Progenitor cell of endocrine pancreas (in vitro differentiated cells): ENCODE measurements at regions not wholly inside any gene's neighbourhood (a gene's known extent, or its start where the extent isn't known, plus 50 kb on each side); places are given as distances from the start of the nearest gene placed in this dataset.
A peak's percentile ranks its signal among the peaks of the same experiment; 100 is the strongest.

Experiments
- DNase-seq: peaks from one replicate; pipeline ENCODE4 v3.0.0; 2021; ENCODE audit warnings: low spot score; ENCODE audit not compliant: unreplicated experiment
- H3K27ac Mint-ChIP-seq: 2 replicates; pipeline ENCODE4 v1.8.0; 2021; ENCODE audit warnings: mild to moderate bottlenecking, moderate library complexity, mixed read lengths
- H3K27me3 Mint-ChIP-seq: 2 replicates; pipeline ENCODE4 v1.8.0; 2021; ENCODE audit warnings: mixed read lengths
- H3K36me3 Mint-ChIP-seq: 2 replicates; pipeline ENCODE4 v1.8.0; 2022; ENCODE audit warnings: mixed read lengths; ENCODE audit not compliant: insufficient read depth
- H3K4me1 Mint-ChIP-seq: 2 replicates; pipeline ENCODE4 v1.8.0; 2021; ENCODE audit warnings: low read depth, mixed read lengths
- H3K4me3 Mint-ChIP-seq: 2 replicates; pipeline ENCODE4 v1.8.0; 2021; ENCODE audit warnings: low read depth, mild to moderate bottlenecking, moderate library complexity, mixed read lengths
- H3K9me3 Mint-ChIP-seq: 2 replicates; pipeline ENCODE4 v1.8.0; 2021; ENCODE audit warnings: low read depth, mixed read lengths
- TF ChIP-seq, protein P1 (sequence below): fragments of 200-600 bp; sonication (generic); IDR thresholded peaks from one replicate; pipeline ENCODE4 v1.5.0; 2021; ENCODE audit warnings: antibody characterized with exemption, mild to moderate bottlenecking; ENCODE audit not compliant: unreplicated experiment

DNA sequence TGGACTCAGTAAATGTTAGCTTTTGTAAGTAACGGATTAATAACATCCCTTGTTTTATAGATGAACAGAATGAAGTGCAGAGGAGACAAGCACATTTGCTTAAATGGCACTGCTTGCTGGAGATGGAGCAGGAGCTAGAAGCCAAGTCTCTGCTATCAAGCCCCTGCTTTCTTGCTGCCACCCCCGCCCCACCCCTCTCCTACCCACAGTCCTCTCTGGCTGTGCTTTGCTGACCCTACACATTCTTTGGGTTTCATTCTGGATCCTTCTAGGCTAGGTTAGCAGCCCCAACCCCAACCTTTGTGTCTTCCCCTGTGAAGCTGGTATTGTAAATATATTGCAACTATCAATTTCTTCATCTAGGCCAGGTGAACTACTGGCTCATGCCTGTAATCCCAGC lies 77.5 kb upstream of the CAPZB start:
- no peak overlapping the region for H3K27ac Mint-ChIP-seq
- H3K36me3 Mint-ChIP-seq = no peaks in the 10 kb centered on the region
- peaks cover 16% of the 10 kb centered on the region for H3K27me3 Mint-ChIP-seq
- no peak for DNase-seq
- TF ChIP-seq, protein P1, sequence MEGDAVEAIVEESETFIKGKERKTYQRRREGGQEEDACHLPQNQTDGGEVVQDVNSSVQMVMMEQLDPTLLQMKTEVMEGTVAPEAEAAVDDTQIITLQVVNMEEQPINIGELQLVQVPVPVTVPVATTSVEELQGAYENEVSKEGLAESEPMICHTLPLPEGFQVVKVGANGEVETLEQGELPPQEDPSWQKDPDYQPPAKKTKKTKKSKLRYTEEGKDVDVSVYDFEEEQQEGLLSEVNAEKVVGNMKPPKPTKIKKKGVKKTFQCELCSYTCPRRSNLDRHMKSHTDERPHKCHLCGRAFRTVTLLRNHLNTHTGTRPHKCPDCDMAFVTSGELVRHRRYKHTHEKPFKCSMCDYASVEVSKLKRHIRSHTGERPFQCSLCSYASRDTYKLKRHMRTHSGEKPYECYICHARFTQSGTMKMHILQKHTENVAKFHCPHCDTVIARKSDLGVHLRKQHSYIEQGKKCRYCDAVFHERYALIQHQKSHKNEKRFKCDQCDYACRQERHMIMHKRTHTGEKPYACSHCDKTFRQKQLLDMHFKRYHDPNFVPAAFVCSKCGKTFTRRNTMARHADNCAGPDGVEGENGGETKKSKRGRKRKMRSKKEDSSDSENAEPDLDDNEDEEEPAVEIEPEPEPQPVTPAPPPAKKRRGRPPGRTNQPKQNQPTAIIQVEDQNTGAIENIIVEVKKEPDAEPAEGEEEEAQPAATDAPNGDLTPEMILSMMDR = no peak
- no peak overlapping the region for H3K4me3 Mint-ChIP-seq
- no peaks in the 10 kb centered on the region for H3K9me3 Mint-ChIP-seq
- H3K4me1 Mint-ChIP-seq = no peaks in the 10 kb centered on the region

GRCh38 chr1:19560480-19560879 lies 75.1 kb upstream of the CAPZB start:
- TF ChIP-seq, protein P1 = no peak

GRCh38 chr1:19559641-19560040 lies 74.3 kb upstream of the CAPZB start:
- Mint-ChIP-seq H3K27ac (no peak overlapping the region), H3K4me3 (no peak overlapping the region), H3K27me3 (peaks cover 25% of the 10 kb centered on the region), H3K9me3 (no peaks in the 10 kb centered on the region), H3K36me3 (no peaks in the 10 kb centered on the region), H3K4me1 (no peaks in the 10 kb centered on the region)
- no peak for DNase-seq
- TF ChIP-seq, protein P1 = no peak

More at GRCh38 chr1:19560480-19560879, 75.1 kb upstream of the CAPZB start:
- DNase-seq = no peak
- H3K27ac Mint-ChIP-seq = no peak overlapping the region
- no peaks in the 10 kb centered on the region for H3K9me3 Mint-ChIP-seq
- no peak overlapping the region for H3K4me3 Mint-ChIP-seq
- H3K36me3 Mint-ChIP-seq = no peaks in the 10 kb centered on the region
- peaks cover 25% of the 10 kb centered on the region for H3K27me3 Mint-ChIP-seq
- no peaks in the 10 kb centered on the region for H3K4me1 Mint-ChIP-seq

DNA sequence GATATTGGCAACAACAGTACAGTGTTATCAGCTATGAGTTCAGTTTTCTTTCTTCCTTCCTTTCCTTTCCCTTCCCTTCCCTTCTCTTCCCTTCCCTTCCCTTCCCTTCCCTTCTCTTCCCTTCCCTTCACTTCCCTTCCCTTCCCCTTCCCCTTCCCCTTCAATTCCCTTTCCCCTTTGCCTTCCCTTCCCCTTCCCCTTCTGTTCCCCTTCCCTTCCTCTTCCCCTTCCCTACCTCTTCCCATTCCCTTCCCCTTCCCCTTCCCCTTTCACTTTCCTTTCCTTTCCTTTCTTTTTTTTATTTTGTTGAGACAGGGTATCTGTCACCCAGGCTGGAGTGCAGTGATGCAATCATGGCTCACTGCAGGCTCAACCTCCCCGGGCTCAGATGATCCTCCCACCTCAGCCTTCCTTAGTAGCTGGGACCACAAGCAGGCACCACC lies 72.3 kb upstream of the CAPZB start:
- Mint-ChIP-seq H3K4me3 (no peak overlapping the region), H3K9me3 (peaks cover 4% of the 10 kb centered on the region), H3K27me3 (peaks cover 15% of the 10 kb centered on the region), H3K4me1 (no peaks in the 10 kb centered on the region), H3K36me3 (no peaks in the 10 kb centered on the region), H3K27ac (peak overlapping the region; percentile 79)
- TF ChIP-seq, protein P1 = no peak
- DNase-seq = no peak

- H3K36me3 Mint-ChIP-seq = no peaks in the 10 kb centered on the region
- peaks cover 27% of the 10 kb centered on the region for H3K9me3 Mint-ChIP-seq
- H3K4me3 Mint-ChIP-seq = no peak overlapping the region
- no peak overlapping the region for H3K27ac Mint-ChIP-seq
- H3K27me3 Mint-ChIP-seq = peaks cover 19% of the 10 kb centered on the region
- TF ChIP-seq, protein P1 = no peak
- no peak for DNase-seq
- H3K4me1 Mint-ChIP-seq = no peaks in the 10 kb centered on the region
These were observed 68.8 kb upstream of the CAPZB start for GRCh38 chr1:19554090-19554489.
